ENCODE measurements at regions not wholly inside any gene's neighbourhood (a gene's known extent, or its start where the extent isn't known, plus 50 kb on each side); places are given as distances from the start of the nearest gene placed in this dataset.

GRCh38 chr10:21082206-21082605 is 185.1 kb upstream of the NEBL start:
- H3K4me3 ChIP-seq (ENCODE audit: low read depth, low read length): no peak overlapping the region
- no peak for TF ChIP-seq CTCF (IDR thresholded peaks at IDR 0.05; ENCODE audit: low read depth, low read length)

- no peak overlapping the region for H3K4me3 ChIP-seq (ENCODE audit: low read depth, low read length)
- no peak for TF ChIP-seq CTCF (IDR thresholded peaks at IDR 0.05; ENCODE audit: low read depth, low read length)
Measured at GRCh38 chr10:21080261-21080660, 183.2 kb upstream of the NEBL start.

- no peak overlapping the region for H3K4me3 ChIP-seq (ENCODE audit: low read depth, low read length)
- TF ChIP-seq CTCF (IDR thresholded peaks at IDR 0.05; ENCODE audit: low read depth, low read length): no peak
Measured at GRCh38 chr10:21079330-21079658, 182.2 kb upstream of the NEBL start.

- TF ChIP-seq CTCF (IDR thresholded peaks at IDR 0.05; ENCODE audit: low read depth, low read length): peak; percentile 76
- H3K4me3 ChIP-seq (ENCODE audit: low read depth, low read length): no peak overlapping the region
Measured at GRCh38 chr10:21078410-21079329, 181.6 kb upstream of the NEBL start.

- H3K4me3 ChIP-seq (ENCODE audit: low read depth, low read length): no peak overlapping the region
- no peak for TF ChIP-seq CTCF (IDR thresholded peaks at IDR 0.05; ENCODE audit: low read depth, low read length)
Measured at GRCh38 chr10:21077681-21078080, 180.6 kb upstream of the NEBL start.

GRCh38 chr10:21076381-21076780 is 179.3 kb upstream of the NEBL start:
- no peak for TF ChIP-seq CTCF (IDR thresholded peaks at IDR 0.05; ENCODE audit: low read depth, low read length)
- H3K4me3 ChIP-seq (ENCODE audit: low read depth, low read length): no peak overlapping the region

- TF ChIP-seq CTCF (IDR thresholded peaks at IDR 0.05; ENCODE audit: low read depth, low read length): no peak
- no peak overlapping the region for H3K4me3 ChIP-seq (ENCODE audit: low read depth, low read length)
Measured at GRCh38 chr10:21075880-21076279, 178.8 kb upstream of the NEBL start.

Measured in WI38 (cell line).